SK-N-MC (cell line): ENCODE measurements at regions not wholly inside any gene's neighbourhood (a gene's known extent, or its start where the extent isn't known, plus 50 kb on each side); places are given as distances from the start of the nearest gene placed in this dataset.

Experiments used
- EZH2 ChIP-seq: fragments of 200-600 bp; sonication (generic); IDR thresholded peaks from one replicate; pipeline ENCODE4 v1.6.1; 2017; ENCODE audit warnings: antibody characterized with exemption
- FOXP2 ChIP-seq: optimal IDR thresholded peaks from 2 replicates; pipeline ENCODE3; 2011; ENCODE audit warnings: mild to moderate bottlenecking, moderate library complexity; ENCODE audit not compliant: insufficient read depth; ENCODE audit errors: extremely low read length, control extremely low read depth
- POLR2AphosphoS5 ChIP-seq: IDR thresholded peaks from 2 replicates; pipeline ENCODE4 v1.6.1; 2012; ENCODE audit warnings: mild to moderate bottlenecking, low read depth, low read length, borderline replicate concordance

DNA sequence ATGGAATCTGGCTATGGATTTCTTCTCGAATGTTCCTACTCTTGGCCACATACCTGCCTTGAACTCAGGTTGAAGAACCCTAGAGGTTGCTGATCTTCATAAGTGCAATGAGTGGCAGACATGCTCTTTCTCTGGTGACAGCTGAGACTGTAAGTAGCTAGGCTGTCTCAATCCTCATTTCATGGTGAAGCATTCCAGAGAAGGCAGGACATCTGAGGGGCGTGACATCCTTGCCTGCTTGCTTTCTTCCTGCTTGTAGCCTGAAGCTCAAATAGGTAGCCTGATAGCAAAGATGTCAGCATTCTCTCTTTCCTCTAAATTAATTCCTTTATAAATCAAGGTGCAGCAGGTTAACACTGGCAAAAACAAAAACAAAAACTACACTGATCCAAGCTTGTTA lies 114.6 kb upstream of the MAGI3 start:
- TF ChIP-seq EZH2 (no peak), POLR2AphosphoS5 (no peak), FOXP2 (no peak)
